GM12878 (cell line): ENCODE measurements at regions not wholly inside any gene's neighbourhood (a gene's known extent, or its start where the extent isn't known, plus 50 kb on each side); places are given as distances from the start of the nearest gene placed in this dataset.

Experiments
- ATAC-seq: fragments of 200-7000 bp; cut with Tn5 transposase; 3 replicates; pipeline ENCODE4 v1.9.1; 2020; ENCODE audit warnings: mild to moderate bottlenecking, moderate library complexity
- BruUV-seq: library from RNA; stranded (reverse); fragments of 400-500 nt; replicated peaks from 2 replicates; lab custom pipeline; 2021; lab: Mats Ljungman, UMichigan
- CTCF ChIA-PET: fragments of 300-600 bp; sonication (Branson Sonifier 250); formaldehyde crosslinking; extraction: SDS; loops from one replicate; lab custom pipeline; 2021; ENCODE audit warnings: inconsistent platforms; lab: Yijun Ruan, JAX
- POLR2A ChIA-PET: fragments of 350-600 bp; formaldehyde crosslinking; extraction: SDS; loops from one replicate; lab custom pipeline; 2021; ENCODE audit warnings: inconsistent platforms; lab: Charles Lee
- RAD21 ChIA-PET: fragments of 300-600 bp; sonication (Branson Sonifier 250); formaldehyde crosslinking; loops from one replicate; lab custom pipeline; 2023; ENCODE audit warnings: antibody characterized with exemption; ENCODE audit not compliant: unreplicated experiment; lab: Charles Lee
- SMC1A ChIA-PET: fragments of 300-600 bp; sonication (Branson Sonifier 250); formaldehyde crosslinking; loops from one replicate; lab custom pipeline; 2023; ENCODE audit not compliant: unreplicated experiment, uncharacterized antibody; lab: Charles Lee
- DNase-seq: peaks from one replicate; pipeline ENCODE4 v3.0.0-alpha.2; 2011; ENCODE audit warnings: low read depth, low spot score
- FAIRE-seq: peaks from 3 replicates; lab custom pipeline; 2011; peaks lifted over from hg19 to GRCh38; lab: Jason Lieb, UNC
- H2AFZ ChIP-seq: 2 replicates; pipeline ENCODE4 v1.6.0; 2011; ENCODE audit warnings: low read depth, low read length, control low read depth; ENCODE audit not compliant: control insufficient read depth
- H3K27ac ChIP-seq: 2 replicates; pipeline ENCODE4 v1.5.1; 2011; ENCODE audit warnings: control low read depth; ENCODE audit not compliant: control insufficient read depth, insufficient read depth
- H3K27me3 ChIP-seq, 2 experiments: replicated peaks in 1 of 2; 2 replicates each; pipeline versions ENCODE4 v1.6.0 to v1.6.1; 2011; ENCODE audit warnings: low read length in 1 of 2; ENCODE audit not compliant: control insufficient read depth in 2 of 2, insufficient read depth in 2 of 2
- H3K36me3 ChIP-seq, 2 experiments: 2 replicates each; pipeline ENCODE4 v1.5.1; 2011; ENCODE audit warnings: low read length in 1 of 2; ENCODE audit not compliant: control insufficient read depth in 2 of 2, insufficient read depth in 2 of 2
- H3K4me1 ChIP-seq: 2 replicates; pipeline ENCODE4 v1.6.1; 2011; ENCODE audit warnings: mild to moderate bottlenecking, low read length, moderate library complexity, mixed read lengths; ENCODE audit not compliant: control insufficient read depth, insufficient read depth
- H3K4me2 ChIP-seq: 2 replicates; pipeline ENCODE4 v1.6.0; 2011; ENCODE audit warnings: control low read depth; ENCODE audit not compliant: control insufficient read depth, insufficient read depth
- H3K4me3 ChIP-seq: fragments of 200-600 bp; sonication (generic); 2 replicates; pipeline ENCODE4 v1.5.1; 2016
- H3K79me2 ChIP-seq: 2 replicates; pipeline ENCODE4 v1.6.0; 2011; ENCODE audit warnings: low read length; ENCODE audit not compliant: control insufficient read depth, insufficient read depth
- H3K9ac ChIP-seq: 2 replicates; pipeline ENCODE4 v1.8.0; 2011; ENCODE audit warnings: low read length, control low read depth, mixed read lengths; ENCODE audit not compliant: control insufficient read depth, insufficient read depth
- H3K9me3 ChIP-seq: replicated peaks from 3 replicates; pipeline ENCODE4 v1.5.1; 2011; ENCODE audit warnings: mild to moderate bottlenecking, low read length; ENCODE audit not compliant: control insufficient read depth, insufficient read depth
- H4K20me1 ChIP-seq: 2 replicates; pipeline ENCODE4 v1.6.0; 2011; ENCODE audit not compliant: control insufficient read depth, insufficient read depth
- HDGF ChIP-seq: fragments of 450-650 bp; IDR thresholded peaks from 2 replicates; pipeline ENCODE4 v1.6.1; 2016; ENCODE audit warnings: antibody characterized with exemption
- IKZF1 ChIP-seq: fragments of 450-650 bp; conservative IDR thresholded peaks from 2 replicates; pipeline ENCODE4 v1.6.1; 2017; ENCODE audit warnings: antibody characterized with exemption, mild to moderate bottlenecking
- POLR2AphosphoS5 ChIP-seq: IDR thresholded peaks from 2 replicates; pipeline ENCODE4 v1.6.1; 2011; ENCODE audit warnings: mild to moderate bottlenecking, low read length, inconsistent platforms
- RAD51 ChIP-seq: fragments of 450-650 bp; IDR thresholded peaks from 2 replicates; pipeline ENCODE4 v1.6.1; 2016; ENCODE audit warnings: moderate library complexity, mild to moderate bottlenecking, inconsistent platforms
- TARDBP ChIP-seq: IDR thresholded peaks from 2 replicates; pipeline ENCODE4 v1.6.1; 2016; ENCODE audit warnings: borderline replicate concordance
- TCF3 ChIP-seq: IDR thresholded peaks from 2 replicates; pipeline ENCODE4 v1.6.1; 2012; ENCODE audit warnings: low read depth, mild to moderate bottlenecking, low read length, borderline replicate concordance; ENCODE audit not compliant: insufficient read depth
- WGBS: methylation state at CpG from one replicate; pipeline ENCODE4 v1.1.6; 2016; ENCODE audit warnings: low lambda C conversion rate; ENCODE audit not compliant: insufficient replicate concordance, insufficient coverage; ENCODE audit errors: missing lambda C conversion rate; 5-methylcytosine and 5-hydroxymethylcytosine counted together
- in situ Hi-C: fragments of 300-500 bp; cut with MboI; formaldehyde crosslinking; loops from 9 replicates; pipeline ENCODE4 v1.14.3; 2018; ENCODE audit warnings: mixed read lengths
- intact Hi-C: fragments of 100-400 bp; cut with micrococcal nuclease; formaldehyde crosslinking; loops from one replicate; pipeline ENCODE4 v1.14.2; 2022; ENCODE audit not compliant: unreplicated experiment
- TF ChIP-seq, protein P1 (sequence below): IDR thresholded peaks from 2 replicates; pipeline ENCODE4 v1.6.1; 2011; ENCODE audit warnings: borderline replicate concordance, low read depth, mild to moderate bottlenecking, moderate library complexity, low read length; ENCODE audit not compliant: insufficient read depth, poor library complexity, severe bottlenecking

DNA sequence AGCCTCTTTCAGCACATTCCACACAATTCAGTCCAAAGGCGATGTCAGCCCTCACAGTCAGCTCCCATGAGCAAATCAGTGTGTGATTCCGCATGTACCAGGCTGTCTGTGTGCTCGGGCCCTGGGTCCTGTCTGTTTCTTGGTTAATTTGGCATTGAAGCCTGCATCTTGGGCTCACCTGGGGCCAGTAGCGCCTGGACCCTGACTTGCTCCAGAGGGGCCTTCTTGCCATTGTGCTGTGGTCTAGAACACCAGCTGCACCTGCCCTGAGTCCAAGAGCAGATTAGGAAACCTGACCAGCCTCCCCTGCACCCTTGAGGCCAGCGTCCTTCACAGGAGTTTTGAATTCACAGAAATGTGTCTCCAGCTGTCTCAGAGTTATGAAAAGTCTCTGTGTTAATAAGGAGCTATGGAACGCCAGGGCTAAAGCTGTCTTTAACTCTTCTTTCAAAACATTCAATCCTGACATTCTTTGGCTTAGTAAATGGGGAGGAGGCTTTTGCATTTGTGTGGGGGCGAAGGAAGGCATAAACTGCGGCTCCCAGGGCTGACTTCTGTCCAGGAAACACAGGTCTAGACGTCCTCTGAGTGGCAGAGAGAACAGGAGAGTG lies 102.2 kb downstream of the ARF6 start (continued):
- TF ChIP-seq RAD51 (no peak), HDGF (no peak), IKZF1 (no peak)
- TF ChIP-seq, protein P1, sequence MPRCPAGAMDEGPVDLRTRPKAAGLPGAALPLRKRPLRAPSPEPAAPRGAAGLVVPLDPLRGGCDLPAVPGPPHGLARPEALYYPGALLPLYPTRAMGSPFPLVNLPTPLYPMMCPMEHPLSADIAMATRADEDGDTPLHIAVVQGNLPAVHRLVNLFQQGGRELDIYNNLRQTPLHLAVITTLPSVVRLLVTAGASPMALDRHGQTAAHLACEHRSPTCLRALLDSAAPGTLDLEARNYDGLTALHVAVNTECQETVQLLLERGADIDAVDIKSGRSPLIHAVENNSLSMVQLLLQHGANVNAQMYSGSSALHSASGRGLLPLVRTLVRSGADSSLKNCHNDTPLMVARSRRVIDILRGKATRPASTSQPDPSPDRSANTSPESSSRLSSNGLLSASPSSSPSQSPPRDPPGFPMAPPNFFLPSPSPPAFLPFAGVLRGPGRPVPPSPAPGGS: no peak
- TF ChIP-seq, all 136 proteins: peak for 0

DNA sequence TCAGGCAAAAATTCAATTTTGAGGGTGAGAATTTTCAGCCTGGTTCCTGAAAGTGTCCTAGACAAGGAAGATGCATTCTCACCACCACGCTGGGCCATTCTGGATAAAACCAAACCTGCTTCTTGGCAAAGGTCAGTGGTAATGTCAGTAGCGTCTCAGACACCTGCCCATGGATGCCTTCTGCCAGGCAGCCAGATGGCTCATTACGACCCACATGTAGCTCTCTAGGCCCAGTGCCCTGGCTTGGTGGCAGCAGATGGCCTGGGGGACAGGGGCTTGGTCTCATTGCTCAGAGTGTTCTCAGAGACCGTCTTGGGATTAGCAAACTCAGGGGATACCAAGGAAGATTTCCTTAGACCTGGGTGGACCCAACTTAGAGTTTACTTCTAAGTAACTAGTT lies 105.1 kb downstream of the ARF6 start:
- no peaks in the 10 kb centered on the region for H3K27me3 ChIP-seq
- no peak overlapping the region for H3K4me2 ChIP-seq
- H3K4me3 ChIP-seq: no peak overlapping the region
- no peaks in the 10 kb centered on the region for H4K20me1 ChIP-seq
- DNase-seq (no peak), FAIRE-seq (no peak), ATAC-seq (no peak)
- H3K36me3 ChIP-seq: no peaks in the 10 kb centered on the region
- ChIA-PET POLR2A (interaction anchor here (3.1 to 9.3 kb wide), 2 partner anchors 24 to 40 kb away, joined by 11 to 119 read pairs; no protein-coding TSS in a partner anchor), SMC1A (interaction anchor here (0.9 to 7.5 kb wide), 4 partner anchors 25 to 102 kb away, joined by 3 to 133 read pairs (median 34); no protein-coding TSS in a partner anchor), RAD21 (interaction anchor here (1.3 to 6.7 kb wide), 4 partner anchors 18 to 135 kb away, joined by 3 to 107 read pairs (median 42); no protein-coding TSS in a partner anchor), CTCF (interaction anchor here (8.7 kb wide), 1 partner anchor 135 kb away, joined by 82 read pairs; no protein-coding TSS in a partner anchor)
- peaks cover 44% of the 10 kb centered on the region for H3K4me1 ChIP-seq
- TF ChIP-seq TCF3 (no peak), POLR2AphosphoS5 (no peak), TARDBP (no peak)
- WGBS: 98% methylated on average over 4 of the region's 4 CpGs
- no peak overlapping the region for H3K27ac ChIP-seq
- H3K9me3 ChIP-seq: no peaks in the 10 kb centered on the region
- no TSS peak for BruUV-seq
- no peak overlapping the region for H2AFZ ChIP-seq
- in situ Hi-C loops (no loop called here), intact Hi-C loops (no loop called here)
- peaks cover 11% of the 10 kb centered on the region for H3K79me2 ChIP-seq
- H3K9ac ChIP-seq: no peak overlapping the region
